ENCODE measurements at regions not wholly inside any gene's neighbourhood (a gene's known extent, or its start where the extent isn't known, plus 50 kb on each side); places are given as distances from the start of the nearest gene placed in this dataset.

GRCh38 chr13:110034031-110034549 is 247.7 kb upstream of the IRS2 start:
- no peak for TF ChIP-seq CTCF (IDR thresholded peaks at IDR 0.05; ENCODE audit: low read depth, low read length)
- no peak overlapping the region for H3K4me3 ChIP-seq (ENCODE audit: low read depth, low read length)

- TF ChIP-seq CTCF (IDR thresholded peaks at IDR 0.05; ENCODE audit: low read depth, low read length), result no peak
These were observed 246.6 kb upstream of the IRS2 start for GRCh38 chr13:110032969-110033368.

DNA sequence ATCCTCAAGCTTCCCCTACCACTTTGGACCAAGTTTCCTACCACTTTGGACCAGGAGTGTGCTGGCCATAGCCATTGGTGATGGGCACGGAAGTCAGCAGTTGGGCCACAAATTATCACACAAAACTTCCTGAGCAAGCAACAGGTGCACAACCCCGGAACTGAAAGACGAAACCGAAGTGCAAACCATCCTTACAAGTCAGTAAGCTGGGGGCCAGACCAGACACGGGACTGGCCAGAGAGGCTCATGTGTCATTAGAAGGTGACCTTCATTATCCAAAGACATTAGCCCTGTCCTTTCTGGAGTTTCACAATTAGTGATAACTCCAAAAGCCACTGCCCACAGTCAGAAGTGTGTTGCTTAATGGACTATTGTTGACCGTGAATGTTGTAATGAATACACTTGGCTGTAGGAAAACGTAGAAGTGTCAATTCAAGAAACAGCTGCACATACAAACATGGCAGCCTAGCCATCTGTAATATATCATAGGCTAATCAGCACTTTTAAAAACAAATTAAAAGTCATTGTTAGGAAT is 244.1 kb upstream of the IRS2 start:
- H3K4me3 ChIP-seq (ENCODE audit: low read depth, low read length), result no peak overlapping the region
- TF ChIP-seq CTCF (IDR thresholded peaks at IDR 0.05; ENCODE audit: low read depth, low read length), result no peak

More at GRCh38 chr13:110032969-110033368, 246.6 kb upstream of the IRS2 start:
- H3K4me3 ChIP-seq (ENCODE audit: low read depth, low read length), result no peak overlapping the region

DNA sequence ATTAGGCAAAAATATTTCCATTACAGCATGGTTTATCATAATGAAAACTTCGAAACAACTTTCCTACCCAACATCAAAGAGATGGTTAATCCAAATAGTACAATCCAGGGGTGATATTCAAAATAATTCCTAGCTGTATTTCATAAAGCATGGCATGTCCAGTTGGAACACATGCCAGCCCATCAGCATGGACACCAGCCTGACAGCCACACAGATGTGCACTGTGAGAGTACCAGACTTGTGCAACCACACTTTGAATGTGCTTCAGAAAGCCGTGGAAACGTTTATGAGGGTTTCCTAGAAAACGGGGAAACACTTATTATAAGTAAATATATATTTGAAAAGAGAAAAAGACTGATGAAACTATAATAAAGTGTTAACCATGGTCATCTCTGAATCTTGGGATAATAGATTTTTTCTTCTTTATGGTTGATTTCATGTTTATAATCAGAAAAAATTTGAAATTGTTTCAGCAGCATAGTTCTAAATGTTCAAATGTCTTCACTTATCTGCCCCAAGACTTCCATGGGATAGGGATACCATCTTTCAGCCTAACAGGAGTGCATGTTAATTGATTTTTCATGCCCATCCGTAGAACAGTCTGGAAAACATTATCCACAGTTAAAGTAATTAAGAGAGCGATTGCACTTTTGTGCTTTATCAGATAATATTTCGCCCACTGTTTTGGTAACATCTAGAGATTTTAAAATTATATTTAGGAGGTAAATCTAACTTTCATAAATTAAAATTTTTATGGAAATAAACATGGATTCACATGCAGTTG is 242.6 kb upstream of the IRS2 start:
- H3K4me3 ChIP-seq (ENCODE audit: low read depth, low read length), result no peak overlapping the region
- TF ChIP-seq CTCF (IDR thresholded peaks at IDR 0.05; ENCODE audit: low read depth, low read length), result no peak

GRCh38 chr13:110028311-110028710 is 241.9 kb upstream of the IRS2 start:
- H3K4me3 ChIP-seq (ENCODE audit: low read depth, low read length), result no peak overlapping the region
- no peak for TF ChIP-seq CTCF (IDR thresholded peaks at IDR 0.05; ENCODE audit: low read depth, low read length)

DNA sequence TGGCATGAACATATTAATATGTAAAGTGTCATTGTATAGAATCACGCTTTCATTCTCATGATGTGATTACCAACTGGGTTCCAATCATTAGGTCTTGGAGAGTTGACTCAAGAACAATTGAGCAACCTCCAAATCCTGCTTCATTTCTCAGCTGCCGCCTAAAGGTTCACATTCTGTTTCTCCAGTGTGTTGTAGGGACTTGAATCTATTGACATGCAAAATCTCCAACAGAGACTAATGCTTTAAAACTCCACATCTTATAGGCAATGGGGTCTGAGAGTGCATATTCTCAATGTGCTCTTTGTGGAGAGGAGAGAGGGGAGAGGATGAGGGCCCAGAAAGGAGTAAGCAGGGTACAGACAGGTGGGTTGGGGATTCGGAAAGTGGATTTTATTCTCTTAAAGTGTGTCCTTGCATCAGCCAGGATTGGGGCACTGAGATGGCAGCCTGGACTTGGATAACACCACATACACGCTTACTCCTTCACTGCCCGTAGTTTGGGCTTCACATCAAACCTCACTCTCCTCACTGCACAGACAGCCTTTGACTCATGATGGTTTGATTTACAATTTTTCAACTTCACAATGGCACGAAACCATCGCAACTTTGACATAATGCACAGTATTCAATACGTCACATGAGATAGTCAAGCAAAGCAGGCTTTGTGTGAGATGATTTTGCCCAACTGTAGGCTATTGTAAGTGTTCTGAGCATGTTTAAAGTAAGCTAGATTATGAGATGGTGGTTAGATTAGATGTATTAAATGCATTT is 241.3 kb upstream of the IRS2 start:
- no peak overlapping the region for H3K4me3 ChIP-seq (ENCODE audit: low read depth, low read length)
- TF ChIP-seq CTCF (IDR thresholded peaks at IDR 0.05; ENCODE audit: low read depth, low read length), result no peak

- TF ChIP-seq CTCF (IDR thresholded peaks at IDR 0.05; ENCODE audit: low read depth, low read length), result no peak
- no peak overlapping the region for H3K4me3 ChIP-seq (ENCODE audit: low read depth, low read length)
These were observed 238.2 kb upstream of the IRS2 start for GRCh38 chr13:110024645-110024980.
